CD4-positive, CD25-positive, alpha-beta regulatory T cell (primary cell): ENCODE measurements at regions not wholly inside any gene's neighbourhood (a gene's known extent, or its start where the extent isn't known, plus 50 kb on each side); places are given as distances from the start of the nearest gene placed in this dataset.
A peak's percentile ranks its signal among the peaks of the same experiment; 100 is the strongest.
"Not testable (repeated sequence)": the region's sequence is repeated elsewhere in the genome, so short reads cannot be mapped to it uniquely, and the experiment has no call there.

Source experiments
- ATAC-seq, 2 donors: fragments of 150-1000 bp; cut with Tn5 transposase; one replicate each; pipeline ENCODE4 v1.10.0; 2021; ENCODE audit warnings: low read depth in 2 of 2, moderate number of reproducible peaks in 2 of 2, moderate library complexity in 1 of 2
- DNase-seq, 3 donors: peaks; one replicate each; pipeline versions ENCODE4 v3.0.0 to v3.0.0-alpha.2; 2012 to 2022; ENCODE audit warnings: mixed read lengths in 1 of 3
- H3K27ac ChIP-seq: one replicate; pipeline ENCODE4 v1.7.0; 2013; ENCODE audit warnings: mild to moderate bottlenecking, low read length; ENCODE audit not compliant: insufficient read depth, poor library complexity, severe bottlenecking
- H3K27me3 ChIP-seq: one replicate; pipeline ENCODE4 v1.7.0; 2013; ENCODE audit warnings: low read length; ENCODE audit not compliant: control insufficient read depth, insufficient read depth
- H3K36me3 ChIP-seq: one replicate; pipeline ENCODE4 v1.7.0; 2013; ENCODE audit warnings: mild to moderate bottlenecking, low read length, moderate library complexity; ENCODE audit not compliant: control insufficient read depth, insufficient read depth
- H3K4me1 ChIP-seq: 2 replicates; pipeline ENCODE4 v1.7.0; 2013; ENCODE audit warnings: mild to moderate bottlenecking, low read length; ENCODE audit not compliant: insufficient read depth, control insufficient read depth, poor library complexity, severe bottlenecking
- H3K4me3 ChIP-seq: one replicate; pipeline ENCODE4 v1.7.0; 2013; ENCODE audit warnings: low read depth, mild to moderate bottlenecking, low read length, moderate library complexity
- H3K9me3 ChIP-seq, 2 experiments: 1 replicate in 1 of 2; 2 replicates in 1 of 2; pipeline ENCODE4 v1.7.0; 2013; ENCODE audit warnings: low read length in 2 of 2, mild to moderate bottlenecking in 1 of 2, moderate library complexity in 1 of 2; ENCODE audit not compliant: control insufficient read depth in 2 of 2
- H3K27ac Mint-ChIP-seq, 3 donors: one replicate each; pipeline ENCODE4 v1.8.0; 2020 to 2022; ENCODE audit warnings: mild to moderate bottlenecking in 3 of 3, mixed read lengths in 3 of 3, moderate library complexity in 2 of 3
- H3K27me3 Mint-ChIP-seq: one replicate; pipeline ENCODE4 v1.8.0; 2022; ENCODE audit warnings: mild to moderate bottlenecking, mixed read lengths
- H3K36me3 Mint-ChIP-seq: one replicate; pipeline ENCODE4 v1.8.0; 2020; ENCODE audit warnings: mixed read lengths
- H3K4me1 Mint-ChIP-seq, 4 donors: one replicate each; pipeline ENCODE4 v1.8.0; 2020 to 2022; ENCODE audit warnings: mixed read lengths in 4 of 4, mild to moderate bottlenecking in 1 of 4
- H3K4me3 Mint-ChIP-seq, 4 donors: one replicate each; pipeline ENCODE4 v1.8.0; 2020 to 2022; ENCODE audit warnings: mild to moderate bottlenecking in 4 of 4, mixed read lengths in 4 of 4, moderate library complexity in 3 of 4
- H3K9me3 Mint-ChIP-seq, 7 donors: one replicate each; pipeline ENCODE4 v1.8.0; 2020 to 2022; ENCODE audit warnings: mixed read lengths in 7 of 7, mild to moderate bottlenecking in 3 of 7, moderate library complexity in 2 of 7

GRCh38 chr10:45056806-45057205 lies 56.1 kb downstream of the ZNF22 start:
- DNase-seq, result peak in 1 of 3 donors; percentile 3
- H3K9me3 ChIP-seq, H3K36me3 Mint-ChIP-seq, H3K27ac ChIP-seq, H3K27ac Mint-ChIP-seq, H3K27me3 Mint-ChIP-seq, H3K9me3 Mint-ChIP-seq, H3K4me3 Mint-ChIP-seq, H3K4me1 Mint-ChIP-seq, H3K36me3 ChIP-seq, ATAC-seq, H3K27me3 ChIP-seq, H3K4me3 ChIP-seq, H3K4me1 ChIP-seq: not testable (repeated sequence)

GRCh38 chr10:45058580-45058979 lies 57.9 kb downstream of the ZNF22 start:
- DNase-seq (no peak), ATAC-seq (no peak)
- Mint-ChIP-seq H3K4me1 (no peaks in the 10 kb centered on the region), H3K36me3 (no peaks in the 10 kb centered on the region), H3K27ac (no peak overlapping the region), H3K9me3 (no peaks in the 10 kb centered on the region), H3K4me3 (no peak overlapping the region), H3K27me3 (no peaks in the 10 kb centered on the region)
- Histone ChIP-seq H3K27me3 (no peaks in the 10 kb centered on the region), H3K9me3 (no peaks in the 10 kb centered on the region), H3K4me3 (no peak overlapping the region), H3K36me3 (no peaks in the 10 kb centered on the region), H3K27ac (no peak overlapping the region), H3K4me1 (no peaks in the 10 kb centered on the region)

GRCh38 chr10:45058992-45059561 lies 58.4 kb downstream of the ZNF22 start:
- no peaks in the 10 kb centered on the region for H3K27me3 ChIP-seq
- DNase-seq, result no peak
- H3K27ac ChIP-seq, result no peak overlapping the region
- H3K4me1 Mint-ChIP-seq, result no peaks in the 10 kb centered on the region
- no peak for ATAC-seq
- H3K36me3 Mint-ChIP-seq, result no peaks in the 10 kb centered on the region
- H3K4me3 Mint-ChIP-seq, result no peak overlapping the region
- no peak overlapping the region for H3K4me3 ChIP-seq
- no peak overlapping the region for H3K27ac Mint-ChIP-seq
- H3K36me3 ChIP-seq, result no peaks in the 10 kb centered on the region
- H3K9me3 Mint-ChIP-seq, result no peaks in the 10 kb centered on the region
- H3K4me1 ChIP-seq, result no peaks in the 10 kb centered on the region
- no peaks in the 10 kb centered on the region for H3K27me3 Mint-ChIP-seq
- H3K9me3 ChIP-seq, result no peaks in the 10 kb centered on the region

- Mint-ChIP-seq H3K27ac (no peak overlapping the region), H3K27me3 (no peaks in the 10 kb centered on the region), H3K4me1 (no peaks in the 10 kb centered on the region), H3K36me3 (no peaks in the 10 kb centered on the region), H3K9me3 (peaks cover 0 to under 1% (median 0%) of the 10 kb centered on the region in 7 donors), H3K4me3 (no peak overlapping the region)
- no peak overlapping the region for H3K27ac ChIP-seq
- H3K4me3 ChIP-seq, result no peak overlapping the region
- no peaks in the 10 kb centered on the region for H3K9me3 ChIP-seq
- DNase-seq (no peak), ATAC-seq (no peak)
- no peaks in the 10 kb centered on the region for H3K4me1 ChIP-seq
- no peaks in the 10 kb centered on the region for H3K27me3 ChIP-seq
- no peaks in the 10 kb centered on the region for H3K36me3 ChIP-seq
These were observed 58.9 kb downstream of the ZNF22 start for GRCh38 chr10:45059632-45060031.

- ATAC-seq, result no peak
- DNase-seq, result no peak
- no peak overlapping the region for H3K4me3 ChIP-seq
- H3K27me3 ChIP-seq, result no peaks in the 10 kb centered on the region
- Mint-ChIP-seq H3K4me1 (no peaks in the 10 kb centered on the region), H3K9me3 (peaks cover 0 to 3% (median 0%) of the 10 kb centered on the region in 7 donors), H3K4me3 (no peak overlapping the region), H3K27me3 (peaks cover 3% of the 10 kb centered on the region), H3K36me3 (no peaks in the 10 kb centered on the region), H3K27ac (no peak overlapping the region)
- H3K36me3 ChIP-seq, result no peaks in the 10 kb centered on the region
- H3K4me1 ChIP-seq, result no peaks in the 10 kb centered on the region
- no peak overlapping the region for H3K27ac ChIP-seq
- H3K9me3 ChIP-seq, result no peaks in the 10 kb centered on the region
These were observed 61.3 kb downstream of the ZNF22 start for GRCh38 chr10:45061982-45062381.

- Mint-ChIP-seq H3K27ac (no peak overlapping the region), H3K4me3 (no peak overlapping the region), H3K9me3 (peaks cover 0 to 3% (median 0%) of the 10 kb centered on the region in 7 donors), H3K36me3 (no peaks in the 10 kb centered on the region), H3K4me1 (no peaks in the 10 kb centered on the region), H3K27me3 (peaks cover 4% of the 10 kb centered on the region)
- Histone ChIP-seq H3K27me3 (no peaks in the 10 kb centered on the region), H3K4me1 (no peaks in the 10 kb centered on the region), H3K4me3 (no peak overlapping the region), H3K27ac (no peak overlapping the region), H3K36me3 (no peaks in the 10 kb centered on the region), H3K9me3 (no peaks in the 10 kb centered on the region)
- DNase-seq (no peak), ATAC-seq (no peak)
These were observed 63.0 kb downstream of the ZNF22 start for GRCh38 chr10:45063591-45064231.

- ATAC-seq, result no peak
These were observed 64.3 kb downstream of the ZNF22 start for GRCh38 chr10:45064998-45065397.

More at GRCh38 chr10:45064998-45065397, 64.3 kb downstream of the ZNF22 start:
- Histone ChIP-seq H3K4me1 (no peaks in the 10 kb centered on the region), H3K36me3 (no peaks in the 10 kb centered on the region), H3K27ac (no peak overlapping the region), H3K9me3 (no peaks in the 10 kb centered on the region), H3K27me3 (no peaks in the 10 kb centered on the region), H3K4me3 (no peak overlapping the region)
- Mint-ChIP-seq H3K4me1 (no peaks in the 10 kb centered on the region), H3K27me3 (peaks cover 8% of the 10 kb centered on the region), H3K27ac (no peak overlapping the region), H3K4me3 (no peak overlapping the region), H3K9me3 (peaks cover 0 to 3% (median 0%) of the 10 kb centered on the region in 7 donors), H3K36me3 (no peaks in the 10 kb centered on the region)
- no peak for DNase-seq
